Stomach (tissue), 8 donors: ENCODE measurements at regions not wholly inside any gene's neighbourhood (a gene's known extent, or its start where the extent isn't known, plus 50 kb on each side); places are given as distances from the start of the nearest gene placed in this dataset.
A peak's percentile ranks its signal among the peaks of the same experiment; 100 is the strongest.

Experiments used
- DNase-seq, 2 donors: peaks; one replicate each; pipeline versions ENCODE4 v3.0.0 to v3.0.0-alpha.2; 2013 to 2019
- H3K27ac ChIP-seq, 5 donors: fragments of 200-600 bp in 4 of 5; sonication (generic) in 4 of 5; one replicate each; pipeline ENCODE4 v1.5.1; 2013 to 2019; ENCODE audit warnings: mild to moderate bottlenecking in 1 of 5, moderate library complexity in 1 of 5
- H3K27me3 ChIP-seq, 3 donors: fragments of 200-600 bp; sonication (generic); one replicate each; pipeline ENCODE4 v1.5.1; 2017 to 2019; ENCODE audit warnings: mixed run types in 1 of 3
- H3K36me3 ChIP-seq, 4 donors: fragments of 200-600 bp; sonication (generic); 1 replicate in 3 of 4; 2 replicates in 1 of 4; pipeline ENCODE4 v1.5.1; 2016 to 2019
- H3K4me1 ChIP-seq, 4 donors: fragments of 200-600 bp; sonication (generic); one replicate each; pipeline ENCODE4 v1.5.1; 2016 to 2019
- H3K4me3 ChIP-seq, 4 donors: fragments of 200-600 bp; sonication (generic) in 3 of 4; one replicate each; pipeline ENCODE4 v1.5.1; 2016 to 2019; ENCODE audit warnings: mild to moderate bottlenecking in 1 of 4
- H3K9me3 ChIP-seq, 4 donors: fragments of 200-600 bp; sonication (generic); one replicate each; pipeline ENCODE4 v1.5.1; 2016 to 2019
- EP300 ChIP-seq: sonication (generic); formaldehyde crosslinking; IDR thresholded peaks from one replicate; pipeline ENCODE4 v1.6.1; 2017; ENCODE audit warnings: antibody characterized with exemption
- POLR2A ChIP-seq, 4 donors: fragments of 450-650 bp; IDR thresholded peaks; one replicate each; pipeline ENCODE4 v1.6.1; 2016; ENCODE audit warnings: antibody characterized with exemption in 4 of 4, control low read depth in 2 of 4, mild to moderate bottlenecking in 1 of 4, moderate library complexity in 1 of 4
- POLR2AphosphoS5 ChIP-seq, 3 donors: sonication (generic); formaldehyde crosslinking; IDR thresholded peaks; one replicate each; pipeline ENCODE4 v1.6.1; 2016; ENCODE audit warnings: antibody characterized with exemption in 3 of 3
- WGBS, 5 donors: extraction: QIAGEN DNeasy Blood & Tissue Kit in 3 of 5; methylation state at CpG; one replicate each; pipeline versions ENCODE4 v1.1.5 to v1.1.7; 2013 to 2018; 5-methylcytosine and 5-hydroxymethylcytosine counted together
- intact Hi-C: fragments of 100-400 bp; cut with DNase I; formaldehyde crosslinking; loops from one replicate; pipeline ENCODE4 v1.15.1; 2023; ENCODE audit warnings: low total_unique reads
- TF ChIP-seq, protein P1 (sequence below), 7 experiments: fragments of 450-650 bp in 4 of 7; fragments of 200-600 bp in 3 of 7; sonication (generic) in 3 of 7; IDR thresholded peaks; one replicate each; pipeline ENCODE4 v1.5.1; 2016 to 2019; ENCODE audit warnings: antibody characterized with exemption in 7 of 7, control low read depth in 2 of 7, mild to moderate bottlenecking in 1 of 7
- donor health status: healthy with polysubstance abuse.
- donor health status: Bipolar disorder and iron deficiency.
- donor health status: healthy.

DNA sequence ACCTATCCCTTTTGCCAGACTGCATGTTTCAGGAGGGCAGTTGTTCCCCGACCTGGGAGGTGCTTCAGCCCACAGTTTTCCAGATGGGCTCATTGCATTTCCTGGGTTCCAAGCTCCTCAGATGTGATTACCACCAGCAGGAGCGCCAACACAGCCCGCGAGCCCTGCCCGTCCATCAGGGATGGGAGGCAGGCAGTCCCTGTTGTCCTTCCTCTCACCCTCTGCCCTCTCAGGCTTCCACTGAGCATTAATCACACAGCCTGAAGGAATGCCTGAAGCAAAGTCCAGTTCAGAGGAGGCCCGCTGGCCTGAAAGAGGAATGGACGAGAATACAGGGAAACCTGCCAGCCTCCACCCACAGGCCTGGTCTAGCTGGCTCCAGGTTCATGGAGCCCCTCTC is 256.3 kb upstream of the SDK2 start:
- H3K36me3 ChIP-seq: no peaks in the 10 kb centered on the region
- no peak for TF ChIP-seq POLR2AphosphoS5 (IDR thresholded peaks at IDR 0.05)
- TF ChIP-seq EP300: no peak
- TF ChIP-seq, protein P1, sequence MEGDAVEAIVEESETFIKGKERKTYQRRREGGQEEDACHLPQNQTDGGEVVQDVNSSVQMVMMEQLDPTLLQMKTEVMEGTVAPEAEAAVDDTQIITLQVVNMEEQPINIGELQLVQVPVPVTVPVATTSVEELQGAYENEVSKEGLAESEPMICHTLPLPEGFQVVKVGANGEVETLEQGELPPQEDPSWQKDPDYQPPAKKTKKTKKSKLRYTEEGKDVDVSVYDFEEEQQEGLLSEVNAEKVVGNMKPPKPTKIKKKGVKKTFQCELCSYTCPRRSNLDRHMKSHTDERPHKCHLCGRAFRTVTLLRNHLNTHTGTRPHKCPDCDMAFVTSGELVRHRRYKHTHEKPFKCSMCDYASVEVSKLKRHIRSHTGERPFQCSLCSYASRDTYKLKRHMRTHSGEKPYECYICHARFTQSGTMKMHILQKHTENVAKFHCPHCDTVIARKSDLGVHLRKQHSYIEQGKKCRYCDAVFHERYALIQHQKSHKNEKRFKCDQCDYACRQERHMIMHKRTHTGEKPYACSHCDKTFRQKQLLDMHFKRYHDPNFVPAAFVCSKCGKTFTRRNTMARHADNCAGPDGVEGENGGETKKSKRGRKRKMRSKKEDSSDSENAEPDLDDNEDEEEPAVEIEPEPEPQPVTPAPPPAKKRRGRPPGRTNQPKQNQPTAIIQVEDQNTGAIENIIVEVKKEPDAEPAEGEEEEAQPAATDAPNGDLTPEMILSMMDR (IDR thresholded peaks at IDR 0.05): no peak
- no peak for TF ChIP-seq POLR2A (IDR thresholded peaks at IDR 0.05)
- no peak for DNase-seq
- intact Hi-C loops: no loop called here
- H3K4me1 ChIP-seq: peaks cover 0 to 16% (median 11%) of the 10 kb centered on the region in 4 donors
- H3K27me3 ChIP-seq: peaks cover 0 to 100% (median 21%) of the 10 kb centered on the region in 3 donors
- H3K9me3 ChIP-seq: no peaks in the 10 kb centered on the region
- H3K27ac ChIP-seq: no peak overlapping the region
- 49 to 75% (median 67%) methylated on average over 7 of the region's 7 CpGs for WGBS, 5 donors
- H3K4me3 ChIP-seq: no peak overlapping the region

DNA sequence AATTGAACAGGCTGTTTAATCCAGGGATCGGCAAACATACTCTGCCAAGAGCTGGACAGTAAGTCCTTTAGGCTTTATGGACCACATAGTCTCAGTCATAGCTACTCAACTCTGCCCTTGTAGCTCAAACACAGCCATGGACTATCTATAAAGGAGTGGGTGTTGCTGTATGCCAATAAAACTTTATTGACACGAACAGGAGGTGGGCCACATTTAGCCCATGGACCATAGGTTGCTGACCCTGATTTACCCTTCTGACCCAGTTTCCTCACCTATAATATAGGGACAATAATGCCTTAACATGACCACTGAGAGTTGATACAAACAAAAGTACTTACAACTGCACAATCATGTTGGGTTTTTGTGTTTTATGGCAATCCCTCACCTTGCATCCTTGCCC is 257.0 kb upstream of the SDK2 start:
- no peak for DNase-seq
- peak overlapping the region in 3 of 4 donors; percentile 33 to 40 (median 38) for H3K4me3 ChIP-seq
- no peaks in the 10 kb centered on the region for H3K9me3 ChIP-seq
- WGBS, 5 donors: 85 to 93% (median 91%) methylated on average over 2 of the region's 2 CpGs
- H3K4me1 ChIP-seq: peaks cover 0 to 16% (median 11%) of the 10 kb centered on the region in 4 donors
- H3K27ac ChIP-seq: no peak overlapping the region
- peaks cover 0 to 99% (median 21%) of the 10 kb centered on the region in 3 donors for H3K27me3 ChIP-seq
- no peaks in the 10 kb centered on the region for H3K36me3 ChIP-seq
- intact Hi-C loops: no loop called here
- TF ChIP-seq POLR2AphosphoS5 (IDR thresholded peaks at IDR 0.05) (no peak), EP300 (no peak), POLR2A (IDR thresholded peaks at IDR 0.05) (no peak)
- TF ChIP-seq, protein P1 (IDR thresholded peaks at IDR 0.05): no peak

DNA sequence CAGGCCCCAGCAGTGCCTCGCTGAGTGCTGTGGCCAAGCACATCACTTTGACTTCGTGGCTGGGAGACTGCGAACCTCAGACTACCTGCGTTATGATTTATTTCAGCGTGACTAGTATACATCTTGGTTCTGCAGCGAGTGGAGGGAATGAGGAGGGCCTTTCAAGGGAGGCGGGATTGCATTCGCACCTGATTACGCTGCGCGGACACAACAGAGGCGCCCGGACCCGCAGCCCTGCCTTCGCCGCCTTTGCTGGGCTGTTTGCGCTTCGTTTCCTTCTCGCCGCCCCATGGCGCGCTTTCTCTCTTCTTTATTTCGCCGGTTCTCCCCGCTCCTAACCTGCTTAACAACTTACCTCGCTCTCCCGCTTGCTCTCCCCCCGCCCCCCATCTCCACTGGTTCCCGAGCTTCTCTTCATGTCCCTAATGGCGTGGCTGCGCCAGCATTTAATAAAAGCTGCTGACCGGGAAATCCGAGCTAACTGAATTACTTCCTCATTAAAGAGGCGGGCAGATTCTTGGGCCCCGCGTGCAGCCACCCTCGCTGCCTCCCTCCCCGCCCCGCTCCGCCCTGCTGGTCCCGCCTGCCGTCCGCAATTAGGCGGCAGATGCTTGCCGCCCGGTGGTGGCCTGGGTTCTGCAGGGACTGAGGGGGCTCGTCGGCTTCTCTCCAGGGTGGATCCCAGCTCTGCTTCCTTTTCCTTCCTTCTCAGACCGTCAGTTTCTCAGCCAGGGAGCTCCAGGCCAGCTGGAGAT is 257.6 kb upstream of the SDK2 start:
- peak overlapping the region; percentile 33 to 44 (median 39) for H3K4me3 ChIP-seq
- H3K27ac ChIP-seq: no peak overlapping the region
- peaks cover 0 to 16% (median 11%) of the 10 kb centered on the region in 4 donors for H3K4me1 ChIP-seq
- H3K36me3 ChIP-seq: no peaks in the 10 kb centered on the region
- peaks cover 0 to 99% (median 16%) of the 10 kb centered on the region in 3 donors for H3K27me3 ChIP-seq
- intact Hi-C loops: no loop called here
- TF ChIP-seq, protein P1 (IDR thresholded peaks at IDR 0.05): no peak
- no peak for TF ChIP-seq POLR2A (IDR thresholded peaks at IDR 0.05)
- TF ChIP-seq EP300: no peak
- TF ChIP-seq POLR2AphosphoS5 (IDR thresholded peaks at IDR 0.05): no peak
- H3K9me3 ChIP-seq: peaks cover 0 to 2% (median 0%) of the 10 kb centered on the region in 4 donors
- 3 to 7% (median 4%) methylated on average over 48 to 49 of the region's 49 CpGs for WGBS, 5 donors
- DNase-seq: peak; percentile 65 to 79

DNA sequence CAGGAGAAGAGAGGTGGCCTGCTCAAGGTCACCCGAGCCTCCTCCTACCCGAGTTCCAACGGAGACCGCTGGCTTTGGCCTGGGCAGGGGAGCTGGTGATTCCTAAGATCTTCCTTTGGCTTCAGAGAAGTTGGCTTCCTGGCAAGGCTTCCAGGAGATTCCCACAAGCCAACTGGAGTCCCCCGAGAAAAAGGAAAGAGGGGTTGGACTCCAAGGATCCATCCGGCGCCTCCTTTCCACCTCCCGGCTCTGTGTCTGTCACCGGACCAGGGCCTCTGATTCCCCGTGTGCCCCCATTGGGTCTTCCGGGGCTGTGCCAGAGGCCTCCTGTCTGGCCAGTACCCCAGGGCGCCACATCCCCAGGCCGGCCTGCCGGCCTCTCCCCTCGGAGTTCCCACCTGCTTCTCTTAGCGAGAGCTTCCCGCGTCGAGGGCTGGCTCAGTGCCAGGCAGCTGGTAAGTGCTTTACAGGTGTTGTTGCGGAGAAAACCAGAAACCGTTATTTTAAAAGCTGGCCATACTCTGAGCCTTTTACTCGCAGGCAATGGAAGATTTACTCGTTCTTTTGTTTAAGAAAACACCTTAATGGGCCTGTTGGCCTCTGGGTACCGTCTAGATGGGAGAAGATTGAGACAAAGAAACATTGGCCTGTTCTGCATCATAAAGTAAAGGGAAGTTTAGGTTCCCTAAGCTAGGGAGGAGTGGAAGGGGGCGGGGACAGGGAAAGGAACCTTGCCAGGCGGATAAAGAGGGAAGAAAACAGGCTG is 258.4 kb upstream of the SDK2 start:
- intact Hi-C loops: no loop called here
- peaks cover 0 to 99% (median 24%) of the 10 kb centered on the region in 3 donors for H3K27me3 ChIP-seq
- H3K4me1 ChIP-seq: peaks cover 0 to 16% (median 11%) of the 10 kb centered on the region in 4 donors
- no peaks in the 10 kb centered on the region for H3K36me3 ChIP-seq
- H3K9me3 ChIP-seq: peaks cover 0 to 2% (median 0%) of the 10 kb centered on the region in 4 donors
- H3K27ac ChIP-seq: no peak overlapping the region
- 42 to 53% (median 52%) methylated on average over 21 to 26 of the region's 26 CpGs for WGBS, 5 donors
- DNase-seq: peak in 1 of 2 donors; percentile 53
- peak overlapping the region; percentile 33 to 44 (median 39) for H3K4me3 ChIP-seq
- TF ChIP-seq EP300 (no peak), POLR2AphosphoS5 (IDR thresholded peaks at IDR 0.05) (no peak), POLR2A (IDR thresholded peaks at IDR 0.05) (no peak)
- TF ChIP-seq, protein P1 (IDR thresholded peaks at IDR 0.05): no peak
